ENCODE measurements at regions not wholly inside any gene's neighbourhood (a gene's known extent, or its start where the extent isn't known, plus 50 kb on each side); places are given as distances from the start of the nearest gene placed in this dataset.

DNA sequence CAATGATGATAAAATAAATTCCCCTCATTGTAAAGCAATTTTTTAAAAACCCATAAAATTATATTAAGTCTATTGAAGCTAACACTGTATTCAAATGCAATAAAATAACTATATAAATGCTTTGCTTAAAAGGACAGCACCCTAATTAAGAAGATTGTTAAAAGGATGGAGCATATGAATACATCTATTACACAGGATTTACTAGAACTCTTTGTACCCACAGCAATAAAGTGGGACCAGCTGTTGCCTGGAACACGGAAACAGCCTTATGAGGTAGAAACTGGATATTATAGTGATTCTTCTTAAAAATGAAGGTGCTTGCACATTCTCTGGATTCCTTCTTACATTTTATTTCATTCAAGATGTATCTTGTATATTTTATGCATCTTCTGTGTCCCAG is 298.7 kb upstream of the KLF3 start:
- no peaks in the 10 kb centered on the region for H3K36me3 ChIP-seq
- ATAC-seq (ENCODE audit: insufficient number of reproducible peaks, low FRiP score, low read depth), result no peak
- H3K4me1 ChIP-seq (ENCODE audit: control insufficient read depth in 1 of 2, low read depth in 2 of 2), result peaks cover 20 to 45% of the 10 kb centered on the region in 2 donors
- no peak overlapping the region for H3K4me3 ChIP-seq
- H3K9me3 ChIP-seq, result no peaks in the 10 kb centered on the region
- TF ChIP-seq CTCF (IDR thresholded peaks at IDR 0.05), result no peak
- H3K27me3 ChIP-seq (replicated peaks; ENCODE audit: insufficient read depth), result no peaks in the 10 kb centered on the region
- DNase-seq (ENCODE audit: low spot score), result no peak
- peak overlapping the region; percentile 53 to 59 for H3K27ac ChIP-seq

GRCh38 chr4:38365748-38366310 is 298.2 kb upstream of the KLF3 start:
- ATAC-seq (ENCODE audit: insufficient number of reproducible peaks, low FRiP score, low read depth), result no peak
- peak overlapping the region; percentile 23 for H3K4me3 ChIP-seq
- peak overlapping the region; percentile 53 to 59 for H3K27ac ChIP-seq

GRCh38 chr4:38366456-38366855 is 297.5 kb upstream of the KLF3 start:
- H3K27ac ChIP-seq, result peak overlapping the region; percentile 53 to 59
- H3K27me3 ChIP-seq (replicated peaks; ENCODE audit: insufficient read depth), result no peaks in the 10 kb centered on the region
- H3K9me3 ChIP-seq, result no peaks in the 10 kb centered on the region
- ATAC-seq (ENCODE audit: insufficient number of reproducible peaks, low FRiP score, low read depth) (peak; percentile 66), DNase-seq (ENCODE audit: low spot score) (peak; percentile 30)
- no peaks in the 10 kb centered on the region for H3K36me3 ChIP-seq
- TF ChIP-seq CTCF (IDR thresholded peaks at IDR 0.05), result no peak
- peaks cover 27 to 47% of the 10 kb centered on the region in 2 donors for H3K4me1 ChIP-seq (ENCODE audit: control insufficient read depth in 1 of 2, low read depth in 2 of 2)
- H3K4me3 ChIP-seq, result peak overlapping the region; percentile 23

More at GRCh38 chr4:38365748-38366310, 298.2 kb upstream of the KLF3 start:
- Histone ChIP-seq H3K9me3 (no peaks in the 10 kb centered on the region), H3K27me3 (replicated peaks; ENCODE audit: insufficient read depth) (no peaks in the 10 kb centered on the region), H3K4me1 (ENCODE audit: control insufficient read depth in 1 of 2, low read depth in 2 of 2) (peaks cover 21 to 41% of the 10 kb centered on the region in 2 donors), H3K36me3 (no peaks in the 10 kb centered on the region)
- no peak for TF ChIP-seq CTCF (IDR thresholded peaks at IDR 0.05)
- no peak for DNase-seq (ENCODE audit: low spot score)

DNA sequence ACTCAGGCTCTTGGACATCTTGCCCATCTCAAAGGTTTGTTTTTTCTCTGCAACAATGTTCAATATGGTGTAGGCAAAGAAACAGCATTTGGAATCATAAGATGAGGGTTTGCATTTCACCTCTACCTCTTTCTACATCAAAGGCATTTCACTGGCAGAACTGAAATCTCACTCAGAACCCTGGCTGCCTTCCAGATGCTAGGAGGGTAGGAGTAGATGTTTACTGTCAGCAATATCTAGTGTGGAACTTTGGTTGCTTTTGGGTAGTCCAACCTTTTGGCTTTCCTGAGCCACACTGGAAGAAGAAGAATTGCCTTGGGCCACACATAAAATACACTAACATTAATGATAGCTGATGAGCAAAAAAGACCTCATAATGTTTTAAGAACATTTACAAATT is 297.0 kb upstream of the KLF3 start:
- Histone ChIP-seq H3K4me1 (ENCODE audit: control insufficient read depth in 1 of 2, low read depth in 2 of 2) (peaks cover 28 to 52% of the 10 kb centered on the region in 2 donors), H3K36me3 (no peaks in the 10 kb centered on the region), H3K27ac (peak overlapping the region; percentile 53 to 59), H3K4me3 (no peak overlapping the region), H3K27me3 (replicated peaks; ENCODE audit: insufficient read depth) (no peaks in the 10 kb centered on the region), H3K9me3 (no peaks in the 10 kb centered on the region)
- no peak for TF ChIP-seq CTCF (IDR thresholded peaks at IDR 0.05)
- no peak for ATAC-seq (ENCODE audit: insufficient number of reproducible peaks, low FRiP score, low read depth)
- DNase-seq (ENCODE audit: low spot score), result no peak

DNA sequence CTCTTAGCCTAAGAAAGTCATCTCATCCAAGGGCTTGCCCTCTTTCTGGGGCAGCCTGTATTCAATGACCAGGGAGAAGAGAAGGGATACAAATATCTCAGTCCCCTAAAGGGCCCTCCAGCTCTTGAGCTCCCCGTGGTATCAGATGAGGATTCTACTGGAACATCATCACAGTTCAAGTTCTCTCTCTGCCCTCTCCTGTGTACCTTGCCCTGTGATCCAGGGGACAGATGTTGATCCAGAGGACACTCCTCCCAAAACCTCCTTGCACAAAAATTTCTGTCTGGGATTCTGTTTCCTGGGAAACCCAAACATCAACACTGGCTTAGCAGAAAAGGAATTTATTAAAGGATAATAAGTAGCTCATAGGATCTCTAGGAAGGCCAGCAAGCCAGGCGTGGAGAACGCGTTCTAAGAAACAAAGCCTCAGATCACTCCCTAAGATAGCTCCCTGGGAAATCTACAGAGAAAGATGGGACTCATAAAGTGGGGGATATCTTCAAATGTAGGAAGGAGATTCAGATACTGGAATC is 296.3 kb upstream of the KLF3 start:
- H3K9me3 ChIP-seq, result no peaks in the 10 kb centered on the region
- no peaks in the 10 kb centered on the region for H3K27me3 ChIP-seq (replicated peaks; ENCODE audit: insufficient read depth)
- no peak overlapping the region for H3K4me3 ChIP-seq
- DNase-seq (ENCODE audit: low spot score), result no peak
- H3K27ac ChIP-seq, result peak overlapping the region in 1 of 2 donors; percentile 53
- H3K36me3 ChIP-seq, result no peaks in the 10 kb centered on the region
- peaks cover 28 to 58% of the 10 kb centered on the region in 2 donors for H3K4me1 ChIP-seq (ENCODE audit: control insufficient read depth in 1 of 2, low read depth in 2 of 2)
- ATAC-seq (ENCODE audit: insufficient number of reproducible peaks, low FRiP score, low read depth), result no peak
- TF ChIP-seq CTCF (IDR thresholded peaks at IDR 0.05), result no peak
